Large intestine (tissue), 3 donors: ENCODE measurements at regions not wholly inside any gene's neighbourhood (a gene's known extent, or its start where the extent isn't known, plus 50 kb on each side); places are given as distances from the start of the nearest gene placed in this dataset.

ENCODE experiments used
- DNase-seq, 2 donors: peaks; one replicate each; pipeline versions ENCODE4 v3.0.0 to v3.0.0-alpha.2; 2013
- H3K27ac ChIP-seq: one replicate; pipeline ENCODE4 v1.5.1; 2013; ENCODE audit warnings: low read length
- H3K27me3 ChIP-seq: 2 replicates; pipeline ENCODE4 v1.6.1; 2013; ENCODE audit warnings: low read length; ENCODE audit not compliant: control insufficient read depth, insufficient read depth
- H3K36me3 ChIP-seq: 2 replicates; pipeline ENCODE4 v1.6.1; 2013; ENCODE audit warnings: low read length; ENCODE audit not compliant: control insufficient read depth, insufficient read depth
- H3K4me1 ChIP-seq: one replicate; pipeline ENCODE4 v1.6.1; 2013; ENCODE audit warnings: low read length; ENCODE audit not compliant: control insufficient read depth, insufficient read depth
- H3K4me3 ChIP-seq: one replicate; pipeline ENCODE4 v1.5.1; 2013; ENCODE audit warnings: low read length
- H3K9me3 ChIP-seq: one replicate; pipeline ENCODE4 v1.6.1; 2013; ENCODE audit warnings: mild to moderate bottlenecking, low read depth, low read length, moderate library complexity; ENCODE audit not compliant: control insufficient read depth
- WGBS: methylation state at CpG from one replicate; pipeline ENCODE4 v1.1.5; 2013; ENCODE audit warnings: low lambda C conversion rate; ENCODE audit not compliant: insufficient coverage; 5-methylcytosine and 5-hydroxymethylcytosine counted together

DNA sequence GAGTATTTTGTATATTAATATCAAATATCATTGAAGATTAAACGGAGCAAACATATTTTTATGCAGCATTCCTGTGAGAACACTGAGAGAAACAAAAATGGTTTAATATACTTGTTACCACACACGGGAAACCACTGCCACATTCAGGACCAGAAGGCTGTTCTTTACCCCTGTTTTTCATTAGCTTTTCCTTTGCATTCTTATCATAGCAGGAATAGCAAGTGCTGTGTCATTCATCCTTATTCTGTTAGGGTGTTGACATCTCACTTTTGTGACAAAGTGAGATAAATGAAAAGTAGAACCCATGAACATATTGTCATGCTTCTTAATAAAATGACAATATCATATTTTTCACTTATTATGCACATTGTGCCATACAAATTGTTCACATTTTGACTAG, 212.4 kb upstream of the NDST4 start:
- 22% methylated on average over 1 of the region's 2 CpGs for WGBS
- H3K27ac ChIP-seq, result no peak overlapping the region
- no peaks in the 10 kb centered on the region for H3K36me3 ChIP-seq
- H3K4me1 ChIP-seq, result no peaks in the 10 kb centered on the region
- no peak overlapping the region for H3K4me3 ChIP-seq
- no peak for DNase-seq
- H3K27me3 ChIP-seq, result no peaks in the 10 kb centered on the region
- H3K9me3 ChIP-seq, result no peaks in the 10 kb centered on the region

- Histone ChIP-seq H3K4me3 (no peak overlapping the region), H3K36me3 (no peaks in the 10 kb centered on the region), H3K27ac (no peak overlapping the region), H3K4me1 (no peaks in the 10 kb centered on the region), H3K9me3 (no peaks in the 10 kb centered on the region), H3K27me3 (no peaks in the 10 kb centered on the region)
- no peak for DNase-seq
- WGBS, result 87% methylated on average over 3 of the region's 4 CpGs
Observed at GRCh38 chr4:115323106-115323707, 209.8 kb upstream of the NDST4 start.

GRCh38 chr4:115315182-115315581, 201.8 kb upstream of the NDST4 start:
- Histone ChIP-seq H3K9me3 (no peaks in the 10 kb centered on the region), H3K36me3 (no peaks in the 10 kb centered on the region), H3K4me1 (no peaks in the 10 kb centered on the region), H3K4me3 (no peak overlapping the region), H3K27ac (no peak overlapping the region), H3K27me3 (no peaks in the 10 kb centered on the region)
- no peak for DNase-seq
- no CpG with 5 or more reads among the region's 4 CpGs for WGBS

- no CpG with 5 or more reads among the region's 2 CpGs for WGBS
- no peaks in the 10 kb centered on the region for H3K36me3 ChIP-seq
- no peaks in the 10 kb centered on the region for H3K27me3 ChIP-seq
- H3K27ac ChIP-seq, result no peak overlapping the region
- H3K9me3 ChIP-seq, result no peaks in the 10 kb centered on the region
- no peak overlapping the region for H3K4me3 ChIP-seq
- DNase-seq, result no peak
- no peaks in the 10 kb centered on the region for H3K4me1 ChIP-seq
Observed at GRCh38 chr4:115310641-115311040, 197.2 kb upstream of the NDST4 start.

- no peak overlapping the region for H3K27ac ChIP-seq
- H3K9me3 ChIP-seq, result no peaks in the 10 kb centered on the region
- DNase-seq, result no peak
- no peaks in the 10 kb centered on the region for H3K36me3 ChIP-seq
- no peaks in the 10 kb centered on the region for H3K4me1 ChIP-seq
- no peaks in the 10 kb centered on the region for H3K27me3 ChIP-seq
- 88% methylated on average over 1 of the region's 1 CpG for WGBS
- no peak overlapping the region for H3K4me3 ChIP-seq
Observed at GRCh38 chr4:115294717-115295116, 181.3 kb upstream of the NDST4 start.

DNA sequence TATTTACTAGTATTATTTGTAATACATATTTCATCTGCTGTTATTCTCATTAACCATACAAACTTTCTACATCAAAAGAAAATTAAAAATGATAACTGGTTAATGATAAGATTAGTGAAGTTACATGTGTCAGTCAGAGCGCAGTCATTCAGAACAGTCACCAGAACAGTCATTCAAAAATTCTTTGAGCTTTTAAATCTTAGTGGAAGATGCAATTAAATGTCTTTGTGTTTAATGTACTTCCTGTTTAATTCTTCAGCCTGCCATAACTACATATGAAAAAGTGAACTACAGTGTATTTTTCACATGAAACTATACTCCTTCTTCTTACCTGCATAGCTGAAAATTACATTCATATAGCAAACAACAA, 179.7 kb upstream of the NDST4 start:
- no peak for DNase-seq
- Histone ChIP-seq H3K4me1 (no peaks in the 10 kb centered on the region), H3K9me3 (no peaks in the 10 kb centered on the region), H3K36me3 (no peaks in the 10 kb centered on the region), H3K27ac (no peak overlapping the region), H3K27me3 (no peaks in the 10 kb centered on the region), H3K4me3 (no peak overlapping the region)
- no CpG with 5 or more reads among the region's 1 CpG for WGBS

DNA sequence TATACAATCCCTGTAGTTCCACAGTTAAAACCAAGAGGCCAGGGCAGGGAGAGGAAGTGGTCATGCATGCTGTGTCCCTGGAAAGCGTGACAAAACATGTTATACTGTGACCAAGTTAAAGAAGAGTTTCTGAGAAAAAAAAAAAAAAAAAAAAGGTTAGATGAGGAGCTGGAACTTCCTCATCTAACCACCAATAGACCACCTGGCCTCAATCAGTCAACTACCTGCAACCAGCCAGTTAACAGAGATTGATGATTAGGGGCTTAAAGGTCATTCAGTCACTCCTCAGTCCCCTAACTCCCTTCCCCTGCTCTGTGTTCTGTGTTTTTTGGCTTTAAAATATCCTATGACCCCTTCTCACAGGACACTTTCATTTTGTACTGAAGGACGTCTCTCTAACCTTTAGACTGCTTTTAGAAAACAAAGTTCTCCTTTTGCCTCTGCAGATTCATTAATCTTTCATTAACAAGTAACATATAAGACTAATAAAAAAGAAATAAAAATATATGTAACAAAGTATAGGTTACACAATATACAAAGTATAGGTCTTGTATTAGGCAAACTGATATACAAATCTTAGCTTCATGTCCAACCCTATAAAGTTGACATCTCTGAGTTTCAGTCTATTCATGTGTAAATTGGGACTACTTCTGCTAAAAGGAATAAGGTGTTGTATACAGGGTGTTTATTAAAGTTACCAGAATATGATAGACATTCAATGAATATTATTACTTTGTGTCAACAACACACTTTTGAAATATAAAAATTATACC, 179.1 kb upstream of the NDST4 start:
- peak in 1 of 2 donors; percentile 2 for DNase-seq

DNA sequence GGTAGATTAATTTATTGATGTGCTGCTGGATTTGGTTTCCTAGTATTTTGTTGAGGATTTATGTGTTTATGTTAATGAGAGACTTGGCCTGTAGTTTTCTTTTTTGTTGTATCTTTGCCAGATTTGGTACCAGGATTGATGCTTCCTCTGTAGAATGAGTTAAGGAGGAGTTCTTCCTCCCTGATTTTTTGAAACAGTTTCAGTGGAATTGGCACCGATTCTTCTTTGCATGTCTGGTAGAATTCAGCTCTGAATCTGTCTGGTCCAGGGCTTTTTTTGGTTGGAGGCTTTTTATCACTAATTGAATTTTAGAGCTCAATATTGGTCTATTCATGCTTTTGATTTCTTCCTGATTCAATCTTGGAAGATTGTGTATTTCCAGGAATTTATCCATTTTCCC, 174.0 kb upstream of the NDST4 start:
- Histone ChIP-seq H3K4me1 (no peaks in the 10 kb centered on the region), H3K4me3 (no peak overlapping the region), H3K36me3 (no peaks in the 10 kb centered on the region), H3K27ac (no peak overlapping the region), H3K27me3 (no peaks in the 10 kb centered on the region), H3K9me3 (no peaks in the 10 kb centered on the region)
- 83% methylated on average over 1 of the region's 1 CpG for WGBS
- DNase-seq, result no peak

More for the DNA sequence above, 179.1 kb upstream of the NDST4 start:
- 14% methylated on average over 1 of the region's 2 CpGs for WGBS
- H3K27me3 ChIP-seq, result no peaks in the 10 kb centered on the region
- no peak overlapping the region for H3K4me3 ChIP-seq
- H3K4me1 ChIP-seq, result no peaks in the 10 kb centered on the region
- H3K36me3 ChIP-seq, result no peaks in the 10 kb centered on the region
- no peaks in the 10 kb centered on the region for H3K9me3 ChIP-seq
- no peak overlapping the region for H3K27ac ChIP-seq

DNA sequence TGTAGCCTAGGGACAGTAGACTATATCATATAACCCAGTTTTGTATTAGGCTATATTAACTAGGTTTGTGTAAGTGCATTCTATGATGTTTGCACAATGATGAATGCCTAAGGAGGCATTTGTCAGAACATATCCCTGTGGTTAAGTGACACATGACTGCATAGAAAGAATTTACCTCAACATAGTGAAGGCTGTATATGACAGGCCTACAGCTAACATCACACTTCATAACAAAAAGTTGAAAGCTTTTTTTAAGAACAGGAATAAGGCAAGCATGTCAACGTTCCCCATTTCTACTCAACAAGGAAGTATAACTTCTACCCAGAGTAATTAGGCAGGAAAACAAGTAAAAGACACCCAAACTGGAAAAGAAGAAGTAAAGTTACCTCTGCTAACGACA, 165.9 kb upstream of the NDST4 start:
- H3K9me3 ChIP-seq, result no peaks in the 10 kb centered on the region
- no peak for DNase-seq
- H3K36me3 ChIP-seq, result no peaks in the 10 kb centered on the region
- H3K27me3 ChIP-seq, result no peaks in the 10 kb centered on the region
- no peak overlapping the region for H3K4me3 ChIP-seq
- 62% methylated on average over 2 of the region's 2 CpGs for WGBS
- H3K4me1 ChIP-seq, result no peaks in the 10 kb centered on the region
- no peak overlapping the region for H3K27ac ChIP-seq

DNA sequence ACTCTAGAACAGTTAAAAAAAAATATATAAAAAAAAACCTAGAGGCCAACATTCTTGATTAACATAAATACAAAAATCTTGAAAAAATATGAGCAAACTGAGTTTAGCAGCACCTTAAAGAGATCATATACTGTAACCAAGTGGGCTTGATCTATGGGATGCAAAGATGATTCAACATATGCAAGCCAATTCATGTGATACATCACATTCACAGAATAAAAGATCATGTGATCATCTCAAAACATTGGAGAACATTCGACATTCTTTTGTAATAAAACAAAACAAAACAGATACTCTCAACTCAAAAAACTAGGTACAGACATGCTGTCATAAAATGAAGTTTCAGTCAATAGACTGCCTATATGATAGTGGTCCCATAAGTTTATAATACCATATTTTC, 165.4 kb upstream of the NDST4 start:
- Histone ChIP-seq H3K4me1 (no peaks in the 10 kb centered on the region), H3K36me3 (no peaks in the 10 kb centered on the region)
- 83% methylated on average over 1 of the region's 1 CpG for WGBS

DNA sequence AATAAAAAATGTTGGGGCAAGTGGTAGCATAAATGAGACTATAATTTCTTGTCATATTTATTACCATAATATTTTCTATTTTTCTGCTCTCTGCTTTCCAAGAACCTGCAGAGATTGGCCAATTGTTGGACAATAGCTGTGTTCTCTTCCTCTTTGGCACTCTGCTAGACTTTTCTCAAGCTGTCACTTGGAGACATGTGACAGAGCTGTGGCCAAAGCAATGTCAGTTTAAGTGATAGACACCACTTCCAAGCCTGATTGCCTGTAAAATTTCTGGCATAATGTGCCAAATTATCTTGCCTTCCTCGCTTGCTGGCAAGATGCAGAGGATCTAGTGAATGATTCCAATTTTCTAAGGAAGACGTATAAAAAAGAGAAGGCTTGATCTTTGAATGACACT, 162.2 kb upstream of the NDST4 start:
- no peak overlapping the region for H3K4me3 ChIP-seq
- WGBS, result 94% methylated on average over 2 of the region's 2 CpGs
- H3K36me3 ChIP-seq, result no peaks in the 10 kb centered on the region
- no peaks in the 10 kb centered on the region for H3K9me3 ChIP-seq
- H3K27me3 ChIP-seq, result no peaks in the 10 kb centered on the region
- no peak overlapping the region for H3K27ac ChIP-seq
- no peaks in the 10 kb centered on the region for H3K4me1 ChIP-seq
- DNase-seq, result no peak

More for the DNA sequence above, 165.4 kb upstream of the NDST4 start:
- no peaks in the 10 kb centered on the region for H3K9me3 ChIP-seq
- H3K27me3 ChIP-seq, result no peaks in the 10 kb centered on the region
- H3K27ac ChIP-seq, result no peak overlapping the region
- H3K4me3 ChIP-seq, result no peak overlapping the region
- DNase-seq, result no peak
